Activated CD8-positive, alpha-beta T cell treated with anti-CD3 and anti-CD28 coated beads, Interleukin-2, amount 10 ng/mL, durations not matched to agents 7 days and 5 days (primary cell): ENCODE measurements at regions not wholly inside any gene's neighbourhood (a gene's known extent, or its start where the extent isn't known, plus 50 kb on each side); places are given as distances from the start of the nearest gene placed in this dataset.
"Not testable (repeated sequence)": the region's sequence is repeated elsewhere in the genome, so short reads cannot be mapped to it uniquely, and the experiment has no call there.

ENCODE experiments used
- ATAC-seq: fragments of 150-1000 bp; cut with Tn5 transposase; one replicate; pipeline ENCODE4 v1.10.0; 2021; ENCODE audit warnings: moderate library complexity
- CTCF ChIA-PET: fragments of 350-600 bp; sonication (Branson Sonifier 250); formaldehyde crosslinking; loops from one replicate; lab custom pipeline; 2021; ENCODE audit warnings: antibody characterized with exemption; lab: Charles Lee
- POLR2A ChIA-PET: fragments of 350-600 bp; sonication (Branson Sonifier 250); formaldehyde crosslinking; loops from one replicate; lab custom pipeline; 2021; ENCODE audit warnings: antibody characterized with exemption; lab: Charles Lee
- DNase-seq: peaks from one replicate; pipeline ENCODE4 v3.0.0-alpha.2; 2020
- H3K27ac Mint-ChIP-seq: one replicate; pipeline ENCODE4 v1.8.0; 2021; ENCODE audit warnings: mild to moderate bottlenecking, mixed read lengths
- H3K27me3 Mint-ChIP-seq: one replicate; pipeline ENCODE4 v1.8.0; 2021; ENCODE audit warnings: low read depth, mixed read lengths
- H3K36me3 Mint-ChIP-seq: one replicate; pipeline ENCODE4 v1.8.0; 2021; ENCODE audit warnings: low read depth, mixed read lengths
- H3K4me1 Mint-ChIP-seq: one replicate; pipeline ENCODE4 v1.8.0; 2021; ENCODE audit warnings: low read depth, mixed read lengths
- H3K4me3 Mint-ChIP-seq: one replicate; pipeline ENCODE4 v1.8.0; 2021; ENCODE audit warnings: mild to moderate bottlenecking, mixed read lengths
- H3K9me3 Mint-ChIP-seq: one replicate; pipeline ENCODE4 v1.8.0; 2022; ENCODE audit warnings: mixed read lengths; ENCODE audit not compliant: insufficient read depth

- ATAC-seq = no peak
- peaks cover 7% of the 10 kb centered on the region for H3K9me3 Mint-ChIP-seq
- H3K36me3 Mint-ChIP-seq = no peaks in the 10 kb centered on the region
- CTCF ChIA-PET = no interaction called here
- H3K27me3 Mint-ChIP-seq = no peaks in the 10 kb centered on the region
- no peak for DNase-seq
- H3K4me1 Mint-ChIP-seq = no peaks in the 10 kb centered on the region
- H3K27ac Mint-ChIP-seq = no peak overlapping the region
- POLR2A ChIA-PET = no interaction called here
- no peak overlapping the region for H3K4me3 Mint-ChIP-seq
Observed at GRCh38 chr3:22704571-22705354, 498.4 kb upstream of the UBE2E2 start.

- H3K4me3 Mint-ChIP-seq, H3K27me3 Mint-ChIP-seq, H3K27ac Mint-ChIP-seq, H3K36me3 Mint-ChIP-seq, H3K9me3 Mint-ChIP-seq, ATAC-seq, CTCF ChIA-PET, H3K4me1 Mint-ChIP-seq, POLR2A ChIA-PET, DNase-seq: not testable (repeated sequence)
Observed at GRCh38 chr3:22706922-22707321, 496.2 kb upstream of the UBE2E2 start.

- Mint-ChIP-seq H3K4me3 (no peak overlapping the region), H3K27me3 (no peaks in the 10 kb centered on the region), H3K36me3 (no peaks in the 10 kb centered on the region), H3K27ac (no peak overlapping the region), H3K4me1 (no peaks in the 10 kb centered on the region), H3K9me3 (no peaks in the 10 kb centered on the region)
- no peak for ATAC-seq
- no peak for DNase-seq
- CTCF ChIA-PET = no interaction called here
- POLR2A ChIA-PET = no interaction called here
Observed at GRCh38 chr3:22713936-22714335, 489.2 kb upstream of the UBE2E2 start.

- CTCF ChIA-PET = no interaction called here
- Mint-ChIP-seq H3K27me3 (no peaks in the 10 kb centered on the region), H3K4me1 (no peaks in the 10 kb centered on the region), H3K4me3 (no peak overlapping the region), H3K36me3 (no peaks in the 10 kb centered on the region), H3K9me3 (no peaks in the 10 kb centered on the region), H3K27ac (no peak overlapping the region)
- POLR2A ChIA-PET = no interaction called here
- DNase-seq (no peak), ATAC-seq (no peak)
Observed at GRCh38 chr3:22714749-22715148, 488.4 kb upstream of the UBE2E2 start.

GRCh38 chr3:22720596-22720995 lies 482.5 kb upstream of the UBE2E2 start:
- Mint-ChIP-seq H3K27ac (no peak overlapping the region), H3K4me1 (no peaks in the 10 kb centered on the region), H3K27me3 (no peaks in the 10 kb centered on the region), H3K9me3 (no peaks in the 10 kb centered on the region), H3K4me3 (no peak overlapping the region), H3K36me3 (no peaks in the 10 kb centered on the region)
- ChIA-PET POLR2A (no interaction called here), CTCF (no interaction called here)
- ATAC-seq = no peak
- DNase-seq = no peak

GRCh38 chr3:22724420-22724819 lies 478.7 kb upstream of the UBE2E2 start:
- CTCF ChIA-PET = no interaction called here

GRCh38 chr3:22728406-22728805 lies 474.7 kb upstream of the UBE2E2 start:
- POLR2A ChIA-PET = no interaction called here
- Mint-ChIP-seq H3K4me3 (no peak overlapping the region), H3K27me3 (no peaks in the 10 kb centered on the region)

More at GRCh38 chr3:22724420-22724819, 478.7 kb upstream of the UBE2E2 start:
- POLR2A ChIA-PET = no interaction called here
- Mint-ChIP-seq H3K9me3 (no peaks in the 10 kb centered on the region), H3K4me1 (no peaks in the 10 kb centered on the region), H3K27ac (no peak overlapping the region), H3K27me3 (no peaks in the 10 kb centered on the region), H3K36me3 (no peaks in the 10 kb centered on the region), H3K4me3 (no peak overlapping the region)
- DNase-seq (no peak), ATAC-seq (no peak)

GRCh38 chr3:22729212-22729611 lies 473.9 kb upstream of the UBE2E2 start:
- ChIA-PET POLR2A (no interaction called here), CTCF (no interaction called here)
- no peak for ATAC-seq
- Mint-ChIP-seq H3K4me3 (no peak overlapping the region), H3K9me3 (no peaks in the 10 kb centered on the region), H3K27ac (no peak overlapping the region), H3K27me3 (no peaks in the 10 kb centered on the region), H3K36me3 (no peaks in the 10 kb centered on the region), H3K4me1 (no peaks in the 10 kb centered on the region)
- no peak for DNase-seq

More at GRCh38 chr3:22728406-22728805, 474.7 kb upstream of the UBE2E2 start:
- DNase-seq (no peak), ATAC-seq (no peak)
- no peaks in the 10 kb centered on the region for H3K4me1 Mint-ChIP-seq
- CTCF ChIA-PET = no interaction called here
- no peaks in the 10 kb centered on the region for H3K9me3 Mint-ChIP-seq
- no peak overlapping the region for H3K27ac Mint-ChIP-seq
- H3K36me3 Mint-ChIP-seq = no peaks in the 10 kb centered on the region

GRCh38 chr3:22729981-22730380 lies 473.1 kb upstream of the UBE2E2 start:
- CTCF ChIA-PET = no interaction called here

GRCh38 chr3:22730701-22731100 lies 472.4 kb upstream of the UBE2E2 start:
- POLR2A ChIA-PET = no interaction called here
- CTCF ChIA-PET = no interaction called here
- no peak for DNase-seq
- Mint-ChIP-seq H3K4me1 (no peaks in the 10 kb centered on the region), H3K36me3 (no peaks in the 10 kb centered on the region), H3K27ac (no peak overlapping the region), H3K27me3 (no peaks in the 10 kb centered on the region), H3K9me3 (no peaks in the 10 kb centered on the region), H3K4me3 (no peak overlapping the region)
- ATAC-seq = no peak

More at GRCh38 chr3:22729981-22730380, 473.1 kb upstream of the UBE2E2 start:
- no peaks in the 10 kb centered on the region for H3K27me3 Mint-ChIP-seq
- H3K4me3 Mint-ChIP-seq = no peak overlapping the region
- H3K9me3 Mint-ChIP-seq = no peaks in the 10 kb centered on the region
- POLR2A ChIA-PET = no interaction called here
- H3K36me3 Mint-ChIP-seq = no peaks in the 10 kb centered on the region
- H3K27ac Mint-ChIP-seq = no peak overlapping the region
- ATAC-seq (no peak), DNase-seq (no peak)
- H3K4me1 Mint-ChIP-seq = no peaks in the 10 kb centered on the region

- Mint-ChIP-seq H3K27me3 (no peaks in the 10 kb centered on the region), H3K4me1 (no peaks in the 10 kb centered on the region), H3K27ac (no peak overlapping the region), H3K4me3 (no peak overlapping the region), H3K36me3 (no peaks in the 10 kb centered on the region), H3K9me3 (no peaks in the 10 kb centered on the region)
- ChIA-PET POLR2A (no interaction called here), CTCF (no interaction called here)
- no peak for DNase-seq
- ATAC-seq = no peak
Observed at GRCh38 chr3:22731901-22732300, 471.2 kb upstream of the UBE2E2 start.

GRCh38 chr3:22732641-22733040 lies 470.5 kb upstream of the UBE2E2 start:
- ChIA-PET POLR2A (no interaction called here), CTCF (no interaction called here)
- H3K27me3 Mint-ChIP-seq = no peaks in the 10 kb centered on the region
- ATAC-seq = no peak
- H3K4me1 Mint-ChIP-seq = no peaks in the 10 kb centered on the region
- no peak overlapping the region for H3K4me3 Mint-ChIP-seq
- no peak overlapping the region for H3K27ac Mint-ChIP-seq
- no peaks in the 10 kb centered on the region for H3K36me3 Mint-ChIP-seq
- no peaks in the 10 kb centered on the region for H3K9me3 Mint-ChIP-seq
- DNase-seq = no peak

- Mint-ChIP-seq H3K36me3 (no peaks in the 10 kb centered on the region), H3K9me3 (no peaks in the 10 kb centered on the region), H3K4me1 (no peaks in the 10 kb centered on the region), H3K27ac (no peak overlapping the region), H3K27me3 (no peaks in the 10 kb centered on the region), H3K4me3 (no peak overlapping the region)
- ATAC-seq (no peak), DNase-seq (no peak)
- POLR2A ChIA-PET = no interaction called here
- CTCF ChIA-PET = no interaction called here
Observed at GRCh38 chr3:22734207-22734606, 468.9 kb upstream of the UBE2E2 start.
